HG03175 (cell line): ENCODE measurements at regions not wholly inside any gene's neighbourhood (a gene's known extent, or its start where the extent isn't known, plus 50 kb on each side); places are given as distances from the start of the nearest gene placed in this dataset.

ENCODE experiments used
- ATAC-seq: cut with Tn5 transposase; IDR thresholded peaks from one replicate; pipeline ENCODE4 v1.9.1; 2021; ENCODE audit warnings: mild to moderate bottlenecking, moderate library complexity; ENCODE audit not compliant: unreplicated experiment

DNA sequence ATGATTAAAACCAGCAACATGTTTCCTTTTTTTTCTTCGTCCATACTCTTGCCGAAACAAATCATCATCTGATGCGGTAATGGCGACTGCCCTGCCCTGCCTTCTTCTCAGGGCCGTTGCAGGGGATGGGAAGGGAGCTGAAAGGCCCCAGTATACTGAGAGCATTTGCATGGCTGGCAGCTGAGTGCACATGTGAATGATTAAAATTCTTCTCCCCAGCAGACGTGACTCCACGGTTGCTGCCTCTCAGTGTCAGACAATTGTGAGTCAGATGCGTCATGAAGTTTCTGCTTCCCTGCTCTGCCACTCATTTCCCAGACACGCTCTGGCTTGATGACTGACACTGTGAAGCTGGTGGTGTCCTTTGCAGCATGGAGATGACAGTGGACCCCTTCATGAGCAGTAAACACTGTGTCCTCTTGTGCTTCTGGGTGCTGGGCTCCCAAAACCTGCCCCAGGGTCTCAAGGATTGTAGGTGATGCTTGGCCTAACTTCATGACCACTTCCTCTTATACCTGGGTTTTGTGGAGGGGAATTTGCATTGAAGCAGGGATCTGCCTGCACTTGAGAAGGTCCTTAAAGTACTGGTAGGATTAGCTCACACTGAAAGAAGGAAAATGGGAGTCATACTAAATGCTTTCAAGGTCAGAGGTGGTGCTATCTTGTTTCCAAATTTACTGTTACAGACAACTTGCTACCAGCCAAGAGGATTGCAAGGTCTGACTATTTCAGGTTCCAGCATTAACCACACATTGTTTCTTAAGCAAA is 222.5 kb upstream of the COPS8 start:
- peak; percentile 64 for ATAC-seq

DNA sequence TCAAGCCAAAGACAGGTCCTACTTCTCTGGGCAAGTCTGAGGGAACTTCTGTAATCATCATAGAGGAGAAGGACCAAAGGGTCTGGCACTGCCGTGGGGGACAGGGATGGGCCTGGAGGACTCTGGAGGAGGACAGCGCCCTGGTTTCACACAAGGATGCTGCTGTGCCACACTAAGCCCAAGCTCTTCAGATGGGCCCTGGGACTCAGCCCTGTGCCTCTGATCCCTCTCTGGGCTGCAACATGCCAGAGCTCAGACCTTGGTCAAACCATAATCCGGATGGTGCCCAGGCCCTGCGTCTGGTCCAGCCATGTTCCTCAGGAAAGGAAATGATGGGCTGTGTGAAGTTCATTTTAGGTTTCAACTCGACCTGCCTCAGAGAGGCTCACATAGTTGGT is 222.0 kb upstream of the COPS8 start:
- ATAC-seq: no peak

DNA sequence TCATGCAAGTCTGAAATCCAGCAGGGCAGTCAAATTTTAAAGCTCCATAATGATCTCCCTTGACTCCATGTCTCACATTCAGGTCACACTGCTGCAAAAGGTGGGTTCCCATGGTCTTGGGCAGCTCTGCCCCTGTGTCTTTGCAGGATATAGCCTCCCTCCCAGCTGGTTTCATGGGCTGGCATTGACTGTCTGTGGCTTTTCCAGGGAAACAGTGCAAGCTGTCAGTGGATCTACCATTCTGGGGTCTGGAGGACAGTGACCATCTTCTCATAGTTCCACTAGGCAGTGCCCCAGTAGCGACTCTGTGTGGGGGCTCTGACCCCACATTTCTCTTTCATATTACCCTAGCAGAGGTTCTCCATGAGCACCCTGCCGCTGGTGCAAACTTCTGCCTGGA is 220.6 kb upstream of the COPS8 start:
- ATAC-seq: no peak

DNA sequence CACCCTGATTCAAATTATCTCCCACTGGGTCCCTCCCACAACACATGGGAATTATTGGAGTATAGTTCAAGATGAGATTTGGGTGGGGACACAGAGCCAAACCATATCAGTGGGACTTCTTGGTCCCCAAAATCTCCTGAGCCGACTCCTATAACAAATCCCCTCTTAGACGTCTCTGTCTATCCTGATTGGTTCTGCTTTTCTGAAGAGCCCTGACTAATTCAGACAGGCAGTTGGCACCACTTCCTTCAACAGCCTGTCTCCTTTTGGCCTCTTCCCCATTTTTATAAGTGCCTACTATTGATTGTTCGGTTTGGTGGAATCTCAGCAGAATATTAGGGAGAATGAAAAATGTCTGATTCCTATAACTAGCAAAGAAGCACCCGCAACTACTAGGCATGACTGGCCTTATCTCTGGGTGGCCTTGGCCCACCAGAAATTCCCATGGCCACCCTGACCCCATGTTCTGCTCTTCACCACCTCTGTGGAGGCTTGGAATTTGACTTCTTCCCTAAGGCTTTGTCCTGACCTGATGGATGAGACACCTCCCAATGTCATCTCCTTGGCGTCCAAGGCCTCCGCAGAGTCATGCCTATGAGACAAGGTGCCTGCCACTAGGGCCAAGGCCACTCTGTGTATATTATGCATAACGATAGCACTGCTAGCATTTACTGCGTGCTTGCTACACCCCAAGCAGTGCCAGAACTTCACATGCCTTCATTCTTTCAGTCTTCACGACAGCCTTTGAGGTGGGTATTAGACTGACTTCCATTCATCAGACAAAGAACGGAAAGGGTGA is 218.9 kb upstream of the COPS8 start:
- no peak for ATAC-seq

DNA sequence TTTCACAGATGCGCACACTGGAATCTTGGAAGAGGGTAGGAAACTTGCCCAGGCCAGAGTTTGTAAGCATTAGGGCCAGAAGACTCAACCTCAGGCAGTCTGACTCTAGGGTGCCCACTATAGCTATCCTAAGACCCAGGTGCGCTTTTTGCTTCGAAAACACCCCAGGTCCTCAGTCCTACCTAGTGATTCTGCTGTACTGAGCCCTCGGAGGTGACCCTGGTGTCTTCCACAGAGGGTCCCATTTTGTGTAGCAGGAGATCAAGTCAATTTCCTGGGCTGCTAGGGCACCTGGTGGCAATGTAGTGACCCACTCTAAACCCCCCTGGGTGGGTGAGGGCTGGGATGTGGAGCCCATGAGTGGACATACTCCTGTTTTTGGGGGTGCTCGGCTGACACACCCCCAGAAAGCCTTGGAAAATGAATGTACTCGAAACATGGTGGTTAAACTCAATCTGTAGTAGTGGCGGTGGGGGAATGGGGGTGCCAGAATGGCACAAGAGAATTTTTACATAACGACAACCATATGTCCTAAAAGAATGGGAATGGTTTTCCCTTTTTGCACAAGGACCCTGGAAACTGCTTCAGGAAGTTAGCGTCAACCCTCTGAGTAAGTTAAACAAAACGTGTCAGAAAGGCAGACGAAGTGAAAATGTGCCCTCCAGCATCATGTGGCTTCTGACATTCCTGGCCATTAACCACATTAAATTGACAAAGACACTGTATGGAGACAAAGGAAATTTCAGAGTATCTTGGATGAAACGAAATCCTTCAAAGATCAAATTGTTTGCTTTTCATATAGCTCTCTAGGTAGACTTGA is 218.0 kb upstream of the COPS8 start:
- no peak for ATAC-seq

DNA sequence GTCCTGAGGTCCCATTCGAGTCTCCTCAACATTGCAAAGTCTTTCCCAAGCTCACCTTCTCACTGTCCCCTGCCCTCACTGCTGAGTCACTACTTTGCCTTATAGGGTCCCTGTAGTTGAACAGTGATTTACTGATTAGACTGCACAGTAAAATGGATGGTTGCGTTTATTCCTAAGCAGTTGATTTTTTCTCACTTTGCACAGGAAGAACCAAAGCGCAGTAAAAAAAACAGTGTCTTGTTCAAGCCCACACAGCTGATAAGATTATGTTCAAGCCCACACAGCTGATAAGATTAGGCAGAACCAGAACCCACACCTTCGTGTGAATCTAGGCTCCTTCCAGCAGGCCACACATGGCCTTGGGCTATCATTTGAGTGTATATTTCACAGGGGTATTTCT is 215.3 kb upstream of the COPS8 start:
- ATAC-seq: no peak

DNA sequence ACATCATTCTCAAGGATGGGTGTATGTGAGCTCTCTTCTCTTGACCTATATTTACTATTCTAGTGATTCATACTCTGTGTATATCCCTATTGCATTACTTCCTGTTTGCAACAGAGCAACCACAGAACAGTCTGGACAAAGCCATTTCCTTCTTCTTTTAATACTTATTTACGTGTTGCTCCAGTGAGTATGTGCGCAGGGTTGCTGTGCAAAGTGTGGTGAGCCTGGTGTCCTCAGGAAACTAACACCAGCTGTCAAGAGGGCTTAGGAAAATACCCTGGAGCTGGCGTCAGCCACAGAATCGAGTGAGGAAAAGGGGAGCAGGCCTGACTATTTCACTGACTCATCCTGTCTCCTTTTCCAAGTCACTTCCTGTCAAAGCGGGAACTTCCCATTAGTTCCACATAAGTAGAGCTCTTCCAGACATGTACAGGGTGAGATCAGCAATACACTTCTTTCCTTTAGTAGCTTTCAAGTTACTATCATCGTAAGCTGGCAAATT is 214.1 kb upstream of the COPS8 start:
- ATAC-seq: no peak

DNA sequence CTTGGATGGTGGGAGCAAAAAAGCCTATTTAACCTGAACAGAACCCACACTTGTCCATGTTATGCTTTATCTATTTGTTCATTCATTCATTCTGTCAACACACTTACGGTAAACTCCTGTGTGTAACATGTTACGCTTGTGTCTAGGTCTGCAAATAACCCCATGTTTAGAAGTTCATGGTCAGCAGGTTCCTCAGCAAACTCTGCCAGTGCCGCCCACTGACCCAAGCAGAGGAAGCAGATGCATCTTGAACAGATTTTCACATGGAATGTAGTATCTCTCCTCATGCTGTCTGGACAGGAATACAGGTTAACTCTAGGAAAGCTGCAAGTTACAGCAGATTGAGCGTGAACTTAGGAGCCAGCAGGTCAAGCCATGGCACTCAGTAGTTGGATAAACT is 213.7 kb upstream of the COPS8 start:
- no peak for ATAC-seq

DNA sequence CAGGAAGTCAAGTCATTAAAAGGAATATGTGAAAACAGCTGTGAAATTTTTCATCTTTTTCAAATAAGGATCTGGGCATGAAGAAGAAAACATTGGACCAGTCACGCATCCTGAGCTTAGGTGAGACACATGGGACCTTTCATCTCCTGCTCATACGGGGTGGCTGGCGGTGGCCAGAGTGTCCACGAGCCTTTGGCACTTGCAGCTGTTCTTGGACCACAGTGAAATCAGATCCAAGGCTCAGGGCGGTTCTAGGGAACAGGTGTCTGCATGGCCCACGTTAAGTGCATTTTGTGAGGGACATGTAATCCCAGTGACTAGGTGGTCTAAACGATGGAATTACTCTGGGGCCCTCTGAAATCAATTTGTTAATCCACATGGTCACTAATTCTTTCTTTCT is 212.7 kb upstream of the COPS8 start:
- ATAC-seq: no peak

DNA sequence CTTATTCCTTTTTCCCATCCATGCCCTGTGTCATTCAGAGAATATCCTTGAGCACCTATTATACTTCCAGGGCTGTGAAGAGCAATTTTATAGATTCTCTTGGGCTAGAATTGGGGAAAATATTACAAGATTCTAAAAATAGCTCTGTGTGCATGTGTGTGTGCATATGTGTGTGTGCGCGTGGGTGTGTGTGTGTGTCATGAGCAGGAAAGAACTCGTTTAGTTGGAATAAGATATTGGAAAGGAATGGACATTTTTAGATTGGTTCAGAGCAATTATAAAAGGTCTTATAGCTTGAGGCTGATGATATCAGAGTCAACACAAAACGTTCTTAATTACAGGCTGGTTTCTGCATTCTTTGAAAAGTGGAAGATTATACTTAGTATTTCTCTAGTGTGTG is 212.1 kb upstream of the COPS8 start:
- ATAC-seq: no peak

DNA sequence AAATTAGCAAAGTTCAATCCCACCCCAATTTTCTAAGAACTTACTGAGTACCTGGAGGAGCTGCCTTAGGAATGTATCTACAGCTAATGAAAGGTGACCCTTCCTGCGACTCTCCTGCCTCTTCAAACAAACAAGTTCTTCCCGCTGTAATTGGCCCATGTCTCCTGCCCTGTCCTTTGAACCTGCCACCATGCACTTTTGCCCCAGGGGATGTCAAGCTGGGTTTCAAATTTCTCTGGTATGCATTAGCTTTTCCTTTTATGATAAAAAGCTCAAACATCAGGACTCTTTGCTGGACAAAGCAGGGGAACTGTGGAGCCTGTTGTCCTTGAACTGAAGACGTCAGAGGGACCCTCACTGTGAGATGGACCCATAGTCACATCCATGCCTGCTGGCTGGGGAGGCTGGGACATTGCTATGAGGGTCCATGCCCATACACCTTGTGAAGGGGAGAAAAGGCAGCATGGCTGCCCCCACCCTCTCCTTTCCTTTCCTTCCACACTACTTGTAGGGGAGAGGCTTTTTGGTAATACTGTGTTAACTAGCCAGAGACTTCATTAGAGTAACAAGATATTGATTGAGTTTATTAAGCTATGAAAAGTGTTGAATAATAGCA is 210.7 kb upstream of the COPS8 start:
- ATAC-seq: no peak

DNA sequence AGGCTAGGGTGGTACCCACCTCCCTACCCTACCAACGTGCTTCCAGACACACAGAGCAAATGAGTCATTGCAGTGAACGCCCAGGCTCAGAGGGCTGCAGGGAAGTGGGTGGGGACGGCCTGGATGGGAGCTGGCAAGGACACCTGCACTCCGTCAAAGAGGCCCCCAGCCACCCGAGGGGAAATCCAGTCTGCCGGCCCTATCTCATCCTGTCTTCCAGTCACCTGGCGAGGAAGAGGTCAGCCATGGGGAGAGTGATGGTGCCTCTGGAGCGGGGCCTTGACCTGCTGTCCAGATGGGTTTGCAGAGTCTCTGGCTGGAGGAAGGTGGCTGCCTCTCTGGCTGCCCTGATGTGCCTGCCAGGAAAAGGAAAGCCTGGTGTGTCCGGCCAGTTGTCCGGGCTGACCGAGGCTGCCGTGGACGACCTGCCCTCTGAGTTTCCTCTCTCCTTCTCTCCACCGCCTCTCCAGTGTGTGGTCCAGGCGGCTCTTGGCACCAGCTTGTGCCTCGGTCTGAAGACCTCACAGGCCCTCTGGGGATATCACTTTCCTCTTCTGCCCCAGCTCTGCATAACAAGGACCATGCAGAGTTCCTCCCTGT is 209.7 kb upstream of the COPS8 start:
- no peak for ATAC-seq

DNA sequence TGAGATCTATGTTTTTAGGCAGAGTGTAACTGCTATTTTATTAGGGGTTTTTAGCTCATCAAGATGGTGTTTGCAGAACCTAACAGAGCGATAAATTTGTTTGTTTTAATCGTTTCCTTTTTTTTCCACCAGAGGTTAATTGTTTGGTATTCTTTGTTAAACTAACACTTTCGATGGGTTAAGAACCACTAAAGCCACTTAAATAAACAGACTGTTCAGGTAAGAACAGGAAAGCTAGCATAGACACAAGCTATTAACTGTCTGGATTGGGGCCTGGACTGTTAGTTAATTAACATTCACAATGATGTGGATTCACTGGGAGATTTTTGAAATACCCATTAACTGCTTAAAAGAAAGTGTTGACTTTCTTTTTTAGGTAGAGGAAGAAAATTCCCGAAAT is 209.0 kb upstream of the COPS8 start:
- ATAC-seq: no peak

DNA sequence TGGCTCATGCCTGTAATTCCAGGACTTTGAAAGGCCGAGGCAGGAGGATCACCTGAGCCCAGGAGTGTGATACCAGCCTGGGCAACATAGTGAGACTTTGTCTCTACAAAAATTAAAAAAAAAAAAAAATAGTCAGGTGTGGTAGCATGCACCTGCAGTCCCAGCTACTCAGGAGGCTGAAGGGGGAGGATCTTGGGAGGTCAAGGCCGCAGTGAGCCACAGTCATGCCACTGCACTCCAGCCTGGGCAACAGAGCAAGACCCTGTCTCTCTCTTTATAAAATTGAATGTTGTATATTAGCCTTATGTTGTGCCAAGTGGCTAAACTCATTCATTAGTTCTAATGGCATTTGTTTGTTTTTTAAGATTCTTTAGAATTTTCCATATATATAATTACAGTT is 207.7 kb upstream of the COPS8 start:
- ATAC-seq: no peak

DNA sequence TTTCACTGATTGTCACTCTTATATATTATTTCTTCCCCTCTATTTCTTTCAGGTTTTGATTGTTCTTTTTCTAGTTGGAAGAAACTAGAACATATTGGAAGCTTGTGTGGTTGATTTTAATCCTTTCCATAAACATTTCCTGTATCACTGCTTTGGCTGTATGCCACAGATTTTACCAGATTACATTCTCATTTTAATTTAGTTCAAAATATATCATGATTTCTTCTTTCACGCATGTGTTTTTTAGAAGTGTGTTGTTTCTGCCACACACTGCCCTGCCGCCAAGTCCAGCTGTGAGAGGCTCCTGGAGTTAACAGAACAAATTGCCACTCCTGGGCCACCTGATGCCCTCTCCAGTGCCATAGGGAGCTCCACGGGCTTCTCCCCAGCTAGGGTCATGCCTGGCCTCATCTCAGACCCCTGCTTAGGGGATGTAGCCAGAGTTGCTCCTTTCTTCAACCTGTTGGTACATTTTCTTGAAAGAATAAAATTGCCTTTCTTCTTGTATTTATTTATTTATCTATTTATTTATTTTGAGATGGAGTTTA is 206.2 kb upstream of the COPS8 start:
- ATAC-seq: no peak

DNA sequence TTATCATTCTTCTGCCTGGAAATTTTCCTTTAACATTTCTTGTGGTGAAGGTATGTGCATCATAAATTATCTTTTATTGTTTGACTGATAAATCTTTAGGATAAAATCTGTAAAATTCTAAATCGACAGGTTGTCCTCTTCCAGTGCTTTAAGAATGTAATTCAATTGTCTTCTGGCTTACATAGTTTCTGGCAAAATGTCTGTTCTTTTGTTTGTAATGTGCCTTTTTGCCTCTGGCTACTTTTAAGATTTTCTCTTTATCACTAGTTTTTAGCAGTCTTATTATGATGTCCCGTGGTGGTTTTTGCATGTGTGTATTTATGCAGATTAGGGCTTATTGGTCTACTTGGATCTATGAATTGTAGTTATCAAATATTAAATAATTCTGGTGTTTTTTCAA is 203.6 kb upstream of the COPS8 start:
- ATAC-seq: no peak

DNA sequence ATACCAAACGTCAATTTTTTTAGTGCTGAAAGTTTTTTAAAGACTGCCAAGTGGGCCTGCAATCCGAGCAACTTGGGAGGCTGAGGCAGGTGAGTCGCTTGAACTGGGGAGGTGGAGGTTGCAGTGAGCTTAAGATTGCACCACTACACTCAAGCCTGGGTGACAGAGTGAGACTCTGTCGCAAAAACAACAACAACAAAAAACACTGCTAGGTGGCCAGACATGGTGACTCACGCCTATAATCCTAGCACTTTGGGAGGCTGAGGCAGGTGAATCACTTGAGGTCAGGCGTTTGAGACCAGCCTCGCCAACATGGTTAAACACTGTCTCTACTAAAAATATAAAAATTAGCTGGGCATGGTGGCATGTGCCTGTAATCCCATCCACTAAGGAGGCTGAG is 202.8 kb upstream of the COPS8 start:
- ATAC-seq: no peak

DNA sequence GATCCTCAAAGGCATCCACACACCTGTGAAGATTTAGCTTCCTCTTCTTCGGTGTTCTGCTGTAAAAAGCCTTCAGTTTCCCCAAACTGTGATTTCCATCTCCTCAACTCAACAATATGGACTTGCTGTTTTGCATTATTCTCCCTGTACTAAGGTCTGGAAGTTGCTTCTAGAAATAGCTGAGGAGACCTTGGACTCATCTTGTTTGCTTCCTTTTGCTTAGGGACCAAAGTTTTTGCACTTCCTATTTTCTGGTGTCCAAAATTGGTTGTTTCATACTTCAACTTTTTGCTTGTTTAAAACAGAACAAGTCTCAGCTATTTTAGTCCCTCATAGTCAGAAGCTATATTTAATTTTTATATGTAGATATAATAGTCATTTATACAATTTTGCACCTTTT is 201.9 kb upstream of the COPS8 start:
- no peak for ATAC-seq

DNA sequence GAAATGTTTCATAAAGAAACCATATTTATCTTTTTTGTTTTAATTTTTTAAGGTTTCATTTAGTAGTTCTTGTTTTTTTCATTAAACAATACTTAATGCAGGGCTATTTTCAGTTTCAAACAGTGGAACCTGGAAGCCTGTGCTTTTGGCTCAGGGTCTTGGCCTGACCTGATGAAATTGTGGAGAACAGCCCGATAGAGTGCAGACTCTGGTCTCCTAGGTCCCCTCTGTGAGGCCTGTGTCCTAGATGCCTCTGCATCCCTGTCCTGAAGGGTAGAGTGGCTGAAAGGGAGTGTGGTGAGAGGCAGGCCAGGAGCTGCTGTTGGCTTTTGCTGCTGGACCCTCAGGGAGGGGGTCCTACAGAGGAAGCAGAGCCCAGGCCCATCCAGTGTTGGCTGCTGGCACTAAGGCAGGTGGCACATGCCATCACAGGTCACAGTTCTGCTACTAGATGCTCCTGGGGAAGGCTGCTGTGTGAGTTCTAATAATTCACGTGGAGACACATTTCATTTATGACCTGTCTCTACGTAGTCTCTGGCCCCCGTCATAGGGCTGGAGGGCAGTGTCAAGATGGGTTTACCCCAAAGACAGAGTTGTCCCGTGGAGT is 201.0 kb upstream of the COPS8 start:
- no peak for ATAC-seq

DNA sequence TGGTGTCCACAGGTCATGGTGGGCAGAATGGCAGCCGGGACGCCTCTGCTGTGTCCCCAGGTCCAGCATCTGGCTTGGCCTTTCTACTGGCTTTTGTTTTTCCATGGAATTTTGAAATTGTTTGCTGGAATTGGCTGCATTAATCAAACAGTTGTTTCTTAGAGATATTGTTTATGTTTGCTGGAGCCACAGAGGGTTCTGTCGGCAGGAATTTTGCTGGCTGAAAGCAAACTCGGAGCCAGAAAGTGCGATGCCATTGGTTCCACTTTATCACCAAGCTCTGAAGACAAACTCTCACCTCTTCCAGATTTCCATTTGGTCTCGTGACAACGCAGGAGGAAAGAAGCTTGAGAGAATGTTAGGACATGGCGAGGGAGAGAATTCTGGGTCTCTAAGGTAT is 199.2 kb upstream of the COPS8 start:
- no peak for ATAC-seq
